Lower leg skin (tissue), 3 donors: ENCODE measurements at regions not wholly inside any gene's neighbourhood (a gene's known extent, or its start where the extent isn't known, plus 50 kb on each side); places are given as distances from the start of the nearest gene placed in this dataset.

Source experiments
- CTCF ChIP-seq, 3 donors: fragments of 450-650 bp; IDR thresholded peaks; one replicate each; pipeline ENCODE4 v1.5.1; 2016; ENCODE audit warnings: antibody characterized with exemption in 3 of 3, mild to moderate bottlenecking in 3 of 3, moderate library complexity in 2 of 3
- POLR2A ChIP-seq, 2 donors: fragments of 450-650 bp; IDR thresholded peaks; one replicate each; pipeline ENCODE4 v1.6.1; 2016 to 2017; ENCODE audit warnings: antibody characterized with exemption in 2 of 2, mild to moderate bottlenecking in 1 of 2, moderate library complexity in 1 of 2

- TF ChIP-seq CTCF (IDR thresholded peaks at IDR 0.05) (no peak), POLR2A (IDR thresholded peaks at IDR 0.05) (no peak)
Observed at GRCh38 chr2:172296267-172297046, 130.9 kb upstream of the ITGA6 start.
